ENCODE measurements at regions not wholly inside any gene's neighbourhood (a gene's known extent, or its start where the extent isn't known, plus 50 kb on each side); places are given as distances from the start of the nearest gene placed in this dataset.

GRCh38 chr9:13446286-13446937 lies 166.9 kb upstream of the MPDZ start:
- TF ChIP-seq CTCF (conservative IDR thresholded peaks at IDR 0.05; ENCODE audit: low read depth, low read length) = no peak
- no peak for TF ChIP-seq EZH2 (IDR thresholded peaks at IDR 0.05; ENCODE audit: borderline replicate concordance, low read depth, low read length, poor library complexity, severe bottlenecking)
- CTCF ChIA-PET = no interaction called here
- intact Hi-C loops (cut with micrococcal nuclease; ENCODE audit: unreplicated experiment) = no loop called here
- H3K27me3 ChIP-seq (replicated peaks; ENCODE audit: insufficient read depth, low read depth, low read length, poor library complexity) = no peaks in the 10 kb centered on the region
- no peak overlapping the region for H3K4me3 ChIP-seq (ENCODE audit: low read depth, low read length, poor library complexity, severe bottlenecking)
- POLR2A ChIA-PET (ENCODE audit: low non-redundant PET) = no interaction called here
- peaks cover 17% of the 10 kb centered on the region for H3K4me1 ChIP-seq (ENCODE audit: insufficient read depth, low read length, poor library complexity, severe bottlenecking)
- H3K9me3 ChIP-seq (ENCODE audit: low read depth, low read length, poor library complexity, severe bottlenecking) = no peaks in the 10 kb centered on the region
- H3K27ac ChIP-seq (ENCODE audit: low read depth, low read length, poor library complexity, severe bottlenecking) = no peak overlapping the region
- no peak for DNase-seq (ENCODE audit: low spot score)
- no TSS peak for BruUV-seq (replicated peaks)
- H3K36me3 ChIP-seq (ENCODE audit: insufficient read depth, low read length, poor library complexity, severe bottlenecking) = no peaks in the 10 kb centered on the region

DNA sequence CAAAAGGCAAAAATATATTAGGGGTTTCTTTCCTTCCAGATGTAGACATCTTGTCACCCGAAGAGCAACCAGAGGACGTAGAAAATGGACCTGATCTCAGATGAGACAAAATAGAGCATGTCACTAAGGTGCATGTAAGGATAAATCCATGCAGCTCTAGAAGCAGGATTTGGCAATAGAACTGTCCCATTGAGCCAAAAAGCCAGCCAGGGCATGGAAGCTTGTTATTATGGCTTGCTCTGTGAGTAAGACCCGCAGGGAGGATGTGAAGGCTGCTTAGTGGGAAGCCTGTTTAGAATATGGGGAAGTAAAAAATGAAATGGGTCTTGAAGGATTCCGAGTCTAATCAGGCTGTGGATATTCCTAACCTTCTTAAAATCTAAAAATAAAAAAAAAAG lies 165.6 kb upstream of the MPDZ start:
- TF ChIP-seq EZH2 (IDR thresholded peaks at IDR 0.05; ENCODE audit: borderline replicate concordance, low read depth, low read length, poor library complexity, severe bottlenecking) = no peak
- TF ChIP-seq CTCF (conservative IDR thresholded peaks at IDR 0.05; ENCODE audit: low read depth, low read length) = no peak
- CTCF ChIA-PET = no interaction called here
- Histone ChIP-seq H3K27me3 (replicated peaks; ENCODE audit: insufficient read depth, low read depth, low read length, poor library complexity) (no peaks in the 10 kb centered on the region), H3K36me3 (ENCODE audit: insufficient read depth, low read length, poor library complexity, severe bottlenecking) (no peaks in the 10 kb centered on the region), H3K4me3 (ENCODE audit: low read depth, low read length, poor library complexity, severe bottlenecking) (no peak overlapping the region), H3K9me3 (ENCODE audit: low read depth, low read length, poor library complexity, severe bottlenecking) (no peaks in the 10 kb centered on the region), H3K27ac (ENCODE audit: low read depth, low read length, poor library complexity, severe bottlenecking) (no peak overlapping the region), H3K4me1 (ENCODE audit: insufficient read depth, low read length, poor library complexity, severe bottlenecking) (peaks cover 17% of the 10 kb centered on the region)
- intact Hi-C loops (cut with micrococcal nuclease; ENCODE audit: unreplicated experiment) = no loop called here
- no TSS peak for BruUV-seq (replicated peaks)
- DNase-seq (ENCODE audit: low spot score) = no peak
- POLR2A ChIA-PET (ENCODE audit: low non-redundant PET) = no interaction called here

DNA sequence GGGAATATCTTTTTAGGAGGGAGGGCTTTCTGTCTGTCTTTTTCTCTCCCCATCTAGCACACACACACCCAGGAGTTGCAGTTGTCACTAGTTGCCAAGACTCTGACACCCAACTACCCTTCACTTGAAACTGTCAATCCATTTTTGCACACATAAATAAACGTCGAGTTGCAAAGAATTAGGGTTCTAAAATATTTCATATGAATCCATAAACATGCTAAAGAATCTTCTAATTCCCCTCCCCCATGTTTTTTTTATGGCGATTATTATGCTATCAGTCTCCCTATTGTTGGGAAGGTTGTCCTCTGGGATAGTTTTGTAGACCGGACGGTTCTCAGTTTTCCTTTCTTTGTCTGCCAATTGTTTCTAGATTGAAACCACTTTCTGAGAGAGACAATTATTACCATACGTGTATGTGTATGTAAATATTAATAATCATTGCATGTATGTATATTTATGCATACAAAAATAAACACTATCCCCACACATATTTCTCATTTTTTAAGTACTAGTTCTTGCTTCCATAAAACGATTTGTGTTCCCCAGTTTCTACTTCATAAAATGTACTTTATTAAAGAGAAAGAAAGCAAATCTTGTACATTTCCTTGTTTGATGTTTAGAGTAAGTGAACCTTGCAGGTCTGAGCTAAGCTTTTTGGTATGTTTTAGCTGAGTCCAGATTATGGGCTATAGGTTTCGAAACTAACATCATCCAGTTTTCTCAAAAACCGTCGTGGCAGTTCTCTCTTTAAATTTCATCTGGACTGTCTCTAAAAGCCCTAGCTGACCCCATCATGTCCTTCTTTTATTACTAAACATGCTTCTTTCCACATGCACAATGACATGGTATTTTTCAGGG lies 165.0 kb upstream of the MPDZ start:
- no peak for DNase-seq (ENCODE audit: low spot score)
- Histone ChIP-seq H3K4me1 (ENCODE audit: insufficient read depth, low read length, poor library complexity, severe bottlenecking) (peaks cover 17% of the 10 kb centered on the region), H3K27ac (ENCODE audit: low read depth, low read length, poor library complexity, severe bottlenecking) (no peak overlapping the region), H3K9me3 (ENCODE audit: low read depth, low read length, poor library complexity, severe bottlenecking) (no peaks in the 10 kb centered on the region), H3K4me3 (ENCODE audit: low read depth, low read length, poor library complexity, severe bottlenecking) (no peak overlapping the region), H3K36me3 (ENCODE audit: insufficient read depth, low read length, poor library complexity, severe bottlenecking) (no peaks in the 10 kb centered on the region), H3K27me3 (replicated peaks; ENCODE audit: insufficient read depth, low read depth, low read length, poor library complexity) (no peaks in the 10 kb centered on the region)
- intact Hi-C loops (cut with micrococcal nuclease; ENCODE audit: unreplicated experiment) = no loop called here
- POLR2A ChIA-PET (ENCODE audit: low non-redundant PET) = no interaction called here
- TF ChIP-seq CTCF (conservative IDR thresholded peaks at IDR 0.05; ENCODE audit: low read depth, low read length) (no peak), EZH2 (IDR thresholded peaks at IDR 0.05; ENCODE audit: borderline replicate concordance, low read depth, low read length, poor library complexity, severe bottlenecking) (no peak)
- CTCF ChIA-PET = no interaction called here
- no TSS peak for BruUV-seq (replicated peaks)

Data from A673 (cell line).